ENCODE measurements at regions not wholly inside any gene's neighbourhood (a gene's known extent, or its start where the extent isn't known, plus 50 kb on each side); places are given as distances from the start of the nearest gene placed in this dataset.

- no peak overlapping the region for H3K27ac Mint-ChIP-seq
- Histone ChIP-seq H3K4me1 (ENCODE audit: control insufficient read depth, insufficient read depth, low read length) (no peaks in the 10 kb centered on the region), H3K27ac (ENCODE audit: low read depth, low read length) (no peak overlapping the region), H3K36me3 (ENCODE audit: control insufficient read depth, insufficient read depth, low read length) (no peaks in the 10 kb centered on the region), H3K4me3 (ENCODE audit: low read length) (no peak overlapping the region), H3K9me3 (ENCODE audit: control insufficient read depth, low read length) (peaks cover 6% of the 10 kb centered on the region), H3K9ac (ENCODE audit: extremely low read depth, low read length, poor library complexity, severe bottlenecking) (no peak overlapping the region), H3K27me3 (ENCODE audit: control insufficient read depth, insufficient read depth, low read length, poor library complexity, severe bottlenecking) (no peaks in the 10 kb centered on the region)
- no peak for TF ChIP-seq CTCF (conservative IDR thresholded peaks at IDR 0.05)
- WGBS, 2 experiments (ENCODE audit: insufficient coverage in 1 of 2, insufficient read length in 1 of 2), result 100% methylated on average over 4 of the region's 5 CpGs; no CpG with 5 or more reads in 1 of the 2 experiments
- H3K4me3 Mint-ChIP-seq, result no peak overlapping the region
- H3K27me3 Mint-ChIP-seq (ENCODE audit: insufficient read depth), result peaks cover 6% of the 10 kb centered on the region
- DNase-seq, result no peak
- H3K9me3 Mint-ChIP-seq, result peaks cover 9% of the 10 kb centered on the region
- H3K36me3 Mint-ChIP-seq (ENCODE audit: low read depth), result no peaks in the 10 kb centered on the region
- peaks cover 7% of the 10 kb centered on the region for H3K4me1 Mint-ChIP-seq
Observed at GRCh38 chr9:115625954-115626353, 508.0 kb upstream of the TNC start.

- Mint-ChIP-seq H3K36me3 (ENCODE audit: low read depth) (no peaks in the 10 kb centered on the region), H3K4me3 (no peak overlapping the region), H3K4me1 (peaks cover 11% of the 10 kb centered on the region), H3K27ac (no peak overlapping the region), H3K27me3 (ENCODE audit: insufficient read depth) (peaks cover 8% of the 10 kb centered on the region), H3K9me3 (peaks cover under 1% of the 10 kb centered on the region)
- TF ChIP-seq CTCF (conservative IDR thresholded peaks at IDR 0.05), result no peak
- H3K4me1 ChIP-seq (ENCODE audit: control insufficient read depth, insufficient read depth, low read length), result no peaks in the 10 kb centered on the region
- no peak overlapping the region for H3K4me3 ChIP-seq (ENCODE audit: low read length)
- peaks cover under 1% of the 10 kb centered on the region for H3K9me3 ChIP-seq (ENCODE audit: control insufficient read depth, low read length)
- no peaks in the 10 kb centered on the region for H3K36me3 ChIP-seq (ENCODE audit: control insufficient read depth, insufficient read depth, low read length)
- no peak overlapping the region for H3K9ac ChIP-seq (ENCODE audit: extremely low read depth, low read length, poor library complexity, severe bottlenecking)
- no peak overlapping the region for H3K27ac ChIP-seq (ENCODE audit: low read depth, low read length)
- no peaks in the 10 kb centered on the region for H3K27me3 ChIP-seq (ENCODE audit: control insufficient read depth, insufficient read depth, low read length, poor library complexity, severe bottlenecking)
- no peak for DNase-seq
- 53 to 92% methylated on average over 3 to 8 of the region's 8 CpGs for WGBS, 2 experiments (ENCODE audit: insufficient coverage in 1 of 2, insufficient read length in 1 of 2)
Observed at GRCh38 chr9:115627511-115627910, 509.6 kb upstream of the TNC start.

GRCh38 chr9:115628426-115628825 lies 510.5 kb upstream of the TNC start:
- H3K27me3 ChIP-seq (ENCODE audit: control insufficient read depth, insufficient read depth, low read length, poor library complexity, severe bottlenecking), result no peaks in the 10 kb centered on the region
- H3K4me3 Mint-ChIP-seq, result no peak overlapping the region
- H3K4me1 ChIP-seq (ENCODE audit: control insufficient read depth, insufficient read depth, low read length), result no peaks in the 10 kb centered on the region
- peaks cover 13% of the 10 kb centered on the region for H3K27me3 Mint-ChIP-seq (ENCODE audit: insufficient read depth)
- no peaks in the 10 kb centered on the region for H3K36me3 ChIP-seq (ENCODE audit: control insufficient read depth, insufficient read depth, low read length)
- no peak overlapping the region for H3K27ac Mint-ChIP-seq
- DNase-seq, result no peak
- no peaks in the 10 kb centered on the region for H3K9me3 ChIP-seq (ENCODE audit: control insufficient read depth, low read length)
- TF ChIP-seq CTCF (conservative IDR thresholded peaks at IDR 0.05), result no peak
- H3K4me3 ChIP-seq (ENCODE audit: low read length), result no peak overlapping the region
- peaks cover 13% of the 10 kb centered on the region for H3K4me1 Mint-ChIP-seq
- no peak overlapping the region for H3K9ac ChIP-seq (ENCODE audit: extremely low read depth, low read length, poor library complexity, severe bottlenecking)
- no peaks in the 10 kb centered on the region for H3K36me3 Mint-ChIP-seq (ENCODE audit: low read depth)
- no peaks in the 10 kb centered on the region for H3K9me3 Mint-ChIP-seq
- H3K27ac ChIP-seq (ENCODE audit: low read depth, low read length), result no peak overlapping the region
- WGBS, 2 experiments (ENCODE audit: insufficient coverage in 1 of 2, insufficient read length in 1 of 2), result 93 to 100% methylated on average over 2 of the region's 2 CpGs

Data from endodermal cell (in vitro differentiated cells).